DND-41 (cell line): ENCODE measurements at regions not wholly inside any gene's neighbourhood (a gene's known extent, or its start where the extent isn't known, plus 50 kb on each side); places are given as distances from the start of the nearest gene placed in this dataset.

Experiments used
- CTCF ChIP-seq: IDR thresholded peaks from 2 replicates; pipeline ENCODE4 v1.5.1; 2012; ENCODE audit warnings: borderline replicate concordance, low read length, moderate library complexity, mild to moderate bottlenecking; ENCODE audit not compliant: poor library complexity, severe bottlenecking; ENCODE audit errors: extremely low read depth
- EZH2 ChIP-seq: IDR thresholded peaks from 3 replicates; pipeline ENCODE4 v1.6.1; 2012; ENCODE audit warnings: borderline replicate concordance, low read depth, mild to moderate bottlenecking, moderate library complexity, low read length, inconsistent platforms; ENCODE audit not compliant: severe bottlenecking

GRCh38 chr17:14840616-14841231 is 424.4 kb downstream of the PMP22 start:
- TF ChIP-seq CTCF (no peak), EZH2 (no peak)
